ENCODE measurements at regions not wholly inside any gene's neighbourhood (a gene's known extent, or its start where the extent isn't known, plus 50 kb on each side); places are given as distances from the start of the nearest gene placed in this dataset.

DNA sequence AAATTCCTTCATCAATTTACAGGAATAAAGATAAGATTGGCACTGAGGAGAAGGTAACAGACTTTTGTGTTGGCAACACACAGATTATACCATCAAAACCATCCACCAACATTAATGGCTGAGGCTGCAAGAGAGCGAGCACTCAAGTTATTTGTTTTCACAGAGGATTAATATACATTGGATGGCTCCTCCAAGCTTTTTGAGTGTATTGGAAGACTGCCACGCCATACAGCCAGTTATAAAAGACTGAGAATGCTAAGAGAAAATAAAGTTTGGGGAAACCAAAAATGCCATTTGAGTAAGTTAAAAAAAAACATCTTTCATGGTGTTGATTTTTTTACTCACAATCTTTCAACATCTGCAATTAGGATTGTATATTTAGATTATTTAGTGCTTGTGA, 973.8 kb upstream of the SLC35B3 start:
- DNase-seq (ENCODE audit: low read depth in 3 of 3), result no peak

- DNase-seq (ENCODE audit: low read depth in 3 of 3), result no peak
Observed at GRCh38 chr6:9408402-9409117, 973.2 kb upstream of the SLC35B3 start.

GRCh38 chr6:9405825-9406224, 970.5 kb upstream of the SLC35B3 start:
- no peak for DNase-seq (ENCODE audit: low read depth in 3 of 3)

DNA sequence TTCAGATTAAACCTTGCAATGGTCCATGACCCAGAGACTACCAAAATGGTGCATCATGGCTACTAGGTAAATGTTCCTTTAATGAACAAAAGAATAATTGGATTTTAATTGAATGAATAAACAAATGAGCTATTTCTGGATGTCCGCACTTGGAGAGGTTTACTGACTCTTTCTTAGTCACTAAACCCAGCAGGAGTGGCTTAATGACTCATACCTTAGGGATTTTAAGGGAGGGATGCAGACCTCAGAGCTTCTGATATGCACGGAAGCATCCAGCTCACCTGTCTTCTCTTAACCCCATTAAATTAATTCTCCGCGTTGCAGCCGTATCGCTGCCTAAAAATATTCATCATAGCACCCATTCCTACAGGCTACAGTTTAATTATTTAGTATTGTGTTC, 970.0 kb upstream of the SLC35B3 start:
- no peak for DNase-seq (ENCODE audit: low read depth in 3 of 3)

DNA sequence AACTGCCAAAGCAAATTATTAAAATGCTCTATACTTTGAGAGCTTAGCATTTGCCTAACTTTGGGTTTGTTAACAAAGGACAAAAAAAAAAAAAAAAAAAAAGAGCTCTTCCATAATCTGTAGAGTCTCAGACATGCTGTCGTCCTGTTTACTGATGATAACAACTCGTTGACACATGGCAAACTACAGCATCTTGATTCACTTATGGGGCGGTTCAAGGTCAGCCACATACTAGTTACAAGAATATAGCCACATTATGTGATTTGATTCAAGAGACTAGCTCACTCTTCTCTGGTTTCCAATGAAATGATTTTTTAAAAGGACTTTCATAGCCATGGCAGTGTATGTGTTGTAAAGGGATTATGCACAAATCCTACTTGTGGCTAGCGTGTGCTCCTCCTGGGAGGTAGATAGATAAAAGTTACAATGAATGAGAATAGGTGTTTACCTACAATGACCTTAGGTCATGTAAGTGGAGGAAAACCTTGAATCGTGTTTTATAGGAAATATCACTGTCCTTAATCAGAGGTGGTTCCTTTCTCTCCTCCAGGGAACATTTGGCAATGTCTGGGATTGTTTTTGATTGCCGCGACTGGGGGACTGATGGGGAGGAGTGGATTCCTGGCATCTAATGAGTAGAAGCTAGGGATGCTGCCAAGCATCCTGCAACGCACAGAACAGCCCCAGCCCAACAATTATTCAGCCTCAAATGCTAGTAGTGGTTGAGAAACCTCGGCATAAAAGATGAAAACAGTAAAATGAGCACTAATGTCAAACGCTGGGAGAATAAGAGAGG, 969.2 kb upstream of the SLC35B3 start:
- DNase-seq (ENCODE audit: low read depth in 3 of 3), result no peak

DNA sequence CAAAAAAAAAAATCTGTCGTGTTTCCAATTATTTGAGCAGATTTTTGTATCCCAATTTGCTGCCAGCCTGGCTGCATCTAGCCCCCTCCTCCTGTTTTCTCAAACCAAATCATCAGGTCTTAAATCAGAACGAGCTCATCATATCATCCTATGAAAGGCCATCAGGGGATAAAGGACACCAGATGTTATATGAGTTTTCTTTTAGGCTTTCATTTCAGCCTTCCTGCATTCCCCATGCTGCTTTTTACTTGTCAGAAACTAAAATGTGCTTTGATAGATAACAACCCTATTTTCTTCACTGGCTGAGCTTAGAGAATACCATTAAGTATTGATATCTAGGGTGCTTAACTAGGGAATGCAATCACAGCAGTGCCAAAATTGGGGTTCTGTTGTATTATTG, 968.4 kb upstream of the SLC35B3 start:
- no peak for DNase-seq (ENCODE audit: low read depth in 3 of 3)

DNA sequence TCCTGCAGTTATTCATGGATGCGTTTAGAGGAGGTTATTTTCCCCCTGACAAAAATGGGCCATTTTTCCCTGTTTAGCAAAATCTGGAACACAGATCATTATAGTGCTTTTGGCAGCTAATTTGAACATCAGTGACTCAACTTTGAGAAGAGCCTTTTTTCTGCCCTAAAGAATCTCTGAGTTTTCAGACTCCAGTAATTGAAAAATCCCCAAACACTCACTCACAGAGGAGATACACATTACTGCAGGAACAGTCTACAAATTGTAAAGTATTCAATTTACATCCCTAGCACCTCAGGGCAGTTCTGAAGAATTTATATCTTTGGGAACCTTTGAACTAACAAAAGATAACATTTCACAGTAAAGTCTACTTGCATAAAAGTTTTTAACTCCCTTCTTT, 966.6 kb upstream of the SLC35B3 start:
- no peak for DNase-seq (ENCODE audit: low read depth in 3 of 3)

DNA sequence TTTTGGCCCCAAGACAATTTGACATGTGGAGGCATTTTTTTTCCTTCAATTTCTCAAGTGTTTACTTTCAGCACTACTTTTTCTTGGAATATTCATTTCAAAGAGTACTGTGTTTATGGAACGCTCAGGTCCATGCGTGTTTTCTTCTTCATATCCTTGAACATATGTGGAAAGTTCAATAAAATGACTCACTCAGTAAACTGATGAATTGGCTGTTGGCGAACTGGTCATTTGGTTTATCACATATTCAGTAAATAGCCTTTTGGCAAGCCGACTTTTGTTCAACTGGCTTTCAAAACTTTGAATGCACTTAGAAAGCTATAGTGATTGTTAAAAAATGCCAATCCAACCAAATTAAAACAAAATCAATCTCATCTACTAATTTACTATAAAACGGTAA, 964.6 kb upstream of the SLC35B3 start:
- DNase-seq (ENCODE audit: low read depth in 3 of 3), result no peak

- DNase-seq (ENCODE audit: low read depth in 3 of 3), result no peak
Observed at GRCh38 chr6:9398767-9399373, 963.5 kb upstream of the SLC35B3 start.

DNA sequence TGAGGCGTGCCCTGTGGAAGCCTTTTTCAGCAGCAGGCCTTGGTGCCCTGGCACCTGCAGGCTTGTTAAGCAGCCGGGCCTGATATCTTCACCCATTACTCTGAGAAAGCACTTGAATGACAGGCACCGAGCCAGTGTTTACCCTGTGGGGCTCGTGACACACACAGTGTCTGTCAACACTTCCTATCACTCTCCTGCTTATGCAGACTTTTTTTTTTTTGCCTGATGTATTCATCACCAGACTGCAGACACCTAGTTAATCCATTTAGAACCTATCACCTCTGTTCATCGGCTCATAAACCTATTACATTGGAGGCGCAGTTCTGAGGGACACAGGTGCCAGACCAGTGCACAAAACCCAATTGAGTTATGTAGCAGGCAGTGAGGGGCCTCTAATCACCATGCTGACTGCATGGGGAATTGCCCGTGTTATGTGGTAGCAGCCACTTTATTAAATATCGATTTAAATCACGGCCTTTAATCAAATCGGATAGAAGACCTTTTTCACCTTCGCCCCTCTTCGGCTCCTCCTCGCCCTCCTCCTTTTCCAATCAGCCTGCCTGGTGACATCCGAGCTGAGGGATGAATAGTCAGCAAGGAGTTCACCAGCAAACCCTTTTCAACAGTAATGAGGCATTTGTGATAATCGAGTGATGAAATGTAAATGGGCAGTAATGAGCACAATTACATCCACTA, 962.9 kb upstream of the SLC35B3 start:
- DNase-seq (ENCODE audit: low read depth in 3 of 3), result no peak

DNA sequence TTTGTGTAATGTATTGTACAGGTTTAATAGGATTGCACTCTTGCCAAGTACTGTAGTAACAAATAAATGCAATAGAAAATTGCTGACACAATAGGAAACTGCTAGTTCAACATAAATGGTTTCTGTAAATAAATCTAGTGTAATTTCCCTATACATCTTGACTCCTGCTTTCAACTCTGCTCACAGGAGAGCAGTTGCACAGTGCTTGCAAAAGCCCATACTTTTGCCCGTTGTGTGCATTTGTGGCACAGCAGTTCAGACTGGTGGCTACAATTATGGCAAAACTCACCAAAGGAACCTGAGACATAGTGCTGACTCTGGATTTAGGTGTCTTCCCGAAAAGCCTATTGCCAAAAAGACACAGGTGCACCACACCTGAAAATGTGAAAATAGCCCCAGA, 953.3 kb upstream of the SLC35B3 start:
- DNase-seq (ENCODE audit: low read depth in 3 of 3), result no peak

DNA sequence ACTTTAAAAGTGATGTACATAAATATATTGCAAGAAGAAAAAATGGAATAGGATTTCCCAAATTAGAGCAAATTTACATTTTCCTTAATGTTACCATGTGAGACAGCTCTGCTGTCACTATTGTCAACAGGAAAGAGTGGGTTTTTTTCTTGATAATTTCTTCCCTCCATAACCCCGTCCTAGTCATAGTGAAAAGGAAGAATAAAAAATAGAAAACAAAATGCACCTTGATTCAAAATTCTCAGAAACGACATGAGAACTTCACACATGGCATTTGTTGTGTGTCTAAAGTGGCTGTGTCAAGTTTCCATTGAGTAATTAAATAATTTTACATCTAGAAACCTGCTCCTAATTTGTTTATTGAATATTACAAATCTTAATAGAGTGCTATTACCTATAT, 945.2 kb upstream of the SLC35B3 start:
- DNase-seq (ENCODE audit: low read depth in 3 of 3), result no peak

GRCh38 chr6:9373308-9373707, 938.0 kb upstream of the SLC35B3 start:
- no peak for DNase-seq (ENCODE audit: low read depth in 3 of 3)

DNA sequence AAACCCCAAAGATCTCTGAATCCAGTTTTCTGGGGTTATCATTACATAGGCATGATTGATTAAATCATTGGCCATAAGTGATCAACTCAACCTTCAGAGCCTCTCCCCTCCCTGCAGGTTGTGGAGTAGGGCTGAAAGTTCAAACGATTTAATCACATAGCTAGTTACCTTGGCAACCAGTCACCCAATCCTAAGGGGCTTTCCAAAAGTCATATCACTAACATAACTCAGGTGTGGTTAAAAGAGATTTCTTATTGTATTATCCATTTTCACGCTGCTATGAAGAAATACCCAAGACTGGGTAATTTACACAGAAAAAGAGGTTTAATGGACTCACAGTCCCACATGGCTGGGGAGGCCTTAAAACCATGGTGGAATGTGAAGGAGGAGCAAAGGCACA, 935.1 kb upstream of the SLC35B3 start:
- DNase-seq (ENCODE audit: low read depth in 3 of 3), result no peak

GRCh38 chr6:9365378-9365777, 930.0 kb upstream of the SLC35B3 start:
- no peak for DNase-seq (ENCODE audit: low read depth in 3 of 3)

- DNase-seq (ENCODE audit: low read depth in 3 of 3), result no peak
Observed at GRCh38 chr6:9361749-9362148, 926.4 kb upstream of the SLC35B3 start.

- DNase-seq (ENCODE audit: low read depth in 3 of 3), result no peak
Observed at GRCh38 chr6:9360881-9361280, 925.5 kb upstream of the SLC35B3 start.

GRCh38 chr6:9347608-9348007, 912.3 kb upstream of the SLC35B3 start:
- no peak for DNase-seq (ENCODE audit: low read depth in 3 of 3)

DNA sequence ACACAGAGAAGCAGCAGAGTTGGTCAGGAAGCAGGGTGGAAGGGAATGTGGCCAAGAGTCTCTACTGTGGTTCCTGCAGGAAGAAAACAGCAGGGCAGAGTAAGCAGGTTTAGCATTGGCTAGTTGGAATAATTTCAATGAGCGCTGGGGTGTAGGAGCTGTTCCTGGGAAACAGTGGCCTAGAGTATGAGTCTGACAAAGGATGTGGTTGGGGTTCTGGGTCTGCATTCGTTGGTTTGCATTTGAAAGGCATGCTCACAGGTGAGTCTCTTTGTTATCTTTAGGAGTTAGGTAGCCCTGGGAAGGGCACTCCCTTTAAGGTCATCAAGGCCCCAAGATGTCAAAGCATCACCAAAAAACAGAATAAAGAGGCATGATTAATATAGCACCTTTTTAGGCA, 911.6 kb upstream of the SLC35B3 start:
- no peak for DNase-seq (ENCODE audit: low read depth in 3 of 3)

GRCh38 chr6:9335431-9335830, 900.1 kb upstream of the SLC35B3 start:
- DNase-seq (ENCODE audit: low read depth in 3 of 3), result no peak

DNA sequence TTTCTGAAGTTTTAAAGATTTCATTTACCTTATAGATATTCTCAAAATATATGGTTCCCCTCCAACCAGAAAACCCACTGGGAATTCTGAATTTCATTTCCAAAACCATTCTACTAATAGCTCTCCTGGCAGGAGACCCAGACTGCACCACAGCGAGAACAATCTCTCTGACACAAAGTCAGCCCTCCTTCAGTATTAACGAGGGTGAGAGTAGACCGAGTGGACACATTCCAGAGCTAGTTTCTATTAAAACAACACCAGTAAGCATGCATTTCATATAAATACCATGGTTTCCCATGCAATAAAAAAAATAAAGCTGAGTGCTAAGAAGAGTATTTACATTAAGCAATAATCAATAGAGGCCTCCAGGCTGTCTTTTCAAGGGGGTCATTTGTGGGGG, 899.6 kb upstream of the SLC35B3 start:
- DNase-seq (ENCODE audit: low read depth in 3 of 3), result no peak

DNA sequence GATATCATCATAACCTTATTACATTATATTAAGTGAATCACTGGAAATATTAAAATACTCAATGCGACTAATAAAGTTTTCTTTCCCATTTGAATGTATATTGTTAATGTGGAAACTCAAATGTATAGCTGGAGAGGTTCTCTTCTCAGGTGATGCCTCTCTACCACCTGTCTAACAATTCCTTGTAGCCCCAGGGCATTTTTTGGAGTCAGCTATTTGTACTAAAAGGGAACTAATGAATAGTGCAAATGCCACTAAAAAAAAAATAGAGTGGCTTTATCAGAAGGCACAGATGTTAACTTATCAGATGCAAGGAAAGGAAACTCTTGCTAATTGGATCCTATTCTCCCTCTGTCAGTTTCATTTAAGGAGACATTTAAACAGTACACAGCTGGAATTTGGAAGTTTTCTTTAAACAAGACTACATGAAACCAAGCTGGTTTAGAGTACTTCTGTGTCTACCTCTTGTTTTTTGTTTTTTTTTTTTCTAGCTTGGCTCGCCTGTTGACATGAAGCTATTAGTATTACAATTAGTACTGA, 897.0 kb upstream of the SLC35B3 start:
- DNase-seq (ENCODE audit: low read depth in 3 of 3), result no peak
